HCT116 (cell line): ENCODE measurements at regions not wholly inside any gene's neighbourhood (a gene's known extent, or its start where the extent isn't known, plus 50 kb on each side); places are given as distances from the start of the nearest gene placed in this dataset.

Source experiments
- ATAC-seq: fragments of 200-7000 bp; cut with Tn5 transposase; 2 replicates; pipeline ENCODE4 v1.9.1; 2020; ENCODE audit warnings: mild to moderate bottlenecking, moderate library complexity
- BruUV-seq: library from RNA; stranded (reverse); fragments of 400-500 nt; replicated peaks from 2 replicates; lab custom pipeline; 2021; lab: Mats Ljungman, UMichigan
- CTCF ChIA-PET: fragments of 300-600 bp; sonication (Branson Sonifier 250); formaldehyde crosslinking; loops from one replicate; lab custom pipeline; 2021; ENCODE audit warnings: antibody characterized with exemption; lab: Charles Lee
- POLR2A ChIA-PET: fragments of 300-600, 350-600 bp; sonication (Branson Sonifier 250); formaldehyde crosslinking; loops from one replicate; lab custom pipeline; 2021; ENCODE audit warnings: antibody characterized with exemption; lab: Charles Lee
- RAD21 ChIA-PET, 2 experiments: fragments of 300-600 bp; sonication (Branson Sonifier 250); formaldehyde crosslinking; loops; one replicate each; lab custom pipeline; 2023; ENCODE audit warnings: low total read pairs in 2 of 2; ENCODE audit not compliant: uncharacterized antibody in 2 of 2, unreplicated experiment in 2 of 2, low non-redundant PET in 1 of 2; lab: Charles Lee
- DNase-seq: peaks from one replicate; pipeline ENCODE4 v3.0.0-alpha.2; 2010; ENCODE audit warnings: low read depth, low spot score
- H2AFZ ChIP-seq: fragments of 200-600 bp; shearing (Covaris generic), sonication (generic); 2 replicates; pipeline ENCODE4 v1.6.1; 2017; ENCODE audit warnings: low read depth, mixed run types, mixed read lengths, antibody characterized with exemption, low read length; ENCODE audit not compliant: poor library complexity, severe bottlenecking
- H3K27ac ChIP-seq: 2 replicates; pipeline ENCODE4 v1.5.1; 2012; ENCODE audit warnings: low read depth, low read length
- H3K27me3 ChIP-seq: fragments of 200-600 bp; sonication (generic); 2 replicates; pipeline ENCODE4 v1.6.1; 2016; ENCODE audit warnings: mixed run types, low read length, mixed read lengths; ENCODE audit not compliant: insufficient read depth
- H3K36me3 ChIP-seq, 2 experiments: fragments of 200-500 bp in 1 of 2; fragments of 200-600 bp in 1 of 2; sonication (Bioruptor generic) in 1 of 2; sonication (generic) in 1 of 2; 2 replicates each; pipeline versions ENCODE4 v1.5.1 to v1.6.1; 2014 to 2016; ENCODE audit warnings: low read length in 2 of 2, inconsistent platforms in 1 of 2, mixed read lengths in 1 of 2, mixed run types in 1 of 2; ENCODE audit not compliant: insufficient read depth in 2 of 2, control insufficient read depth in 1 of 2
- H3K4me1 ChIP-seq, 2 experiments: fragments of 200-600 bp in 1 of 2; sonication (generic) in 1 of 2; 2 replicates each; pipeline versions ENCODE4 v1.5.1 to v1.6.1; 2012 to 2017; ENCODE audit warnings: low read length in 2 of 2, inconsistent platforms in 1 of 2, mild to moderate bottlenecking in 1 of 2, mixed read lengths in 1 of 2, mixed run types in 1 of 2, moderate library complexity in 1 of 2; ENCODE audit not compliant: insufficient read depth in 2 of 2, control insufficient read depth in 1 of 2
- H3K4me2 ChIP-seq: fragments of 200-600 bp; sonication (generic); 2 replicates; pipeline ENCODE4 v1.6.1; 2017; ENCODE audit warnings: mixed run types, low read length, mixed read lengths
- H3K4me3 ChIP-seq, 2 experiments: fragments of 200-600 bp in 1 of 2; sonication (generic) in 1 of 2; replicated peaks in 1 of 2; 2 replicates each; pipeline ENCODE4 v1.5.1; 2011 to 2016; ENCODE audit warnings: low read length in 2 of 2, control low read depth in 1 of 2, low read depth in 1 of 2, mild to moderate bottlenecking in 1 of 2, mixed read lengths in 1 of 2, mixed run types in 1 of 2
- H3K79me2 ChIP-seq: fragments of 200-600 bp; sonication (generic); 2 replicates; pipeline ENCODE4 v1.6.1; 2017; ENCODE audit warnings: mild to moderate bottlenecking, mixed run types, low read length, moderate library complexity, mixed read lengths; ENCODE audit not compliant: insufficient read depth
- H3K9ac ChIP-seq: fragments of 200-600 bp; sonication (generic); 2 replicates; pipeline ENCODE4 v1.6.1; 2016; ENCODE audit warnings: low read length, mixed read lengths
- H3K9me2 ChIP-seq: fragments of 200-600 bp; sonication (generic), shearing (Covaris generic); 2 replicates; pipeline ENCODE4 v1.6.1; 2017; ENCODE audit warnings: mixed run types, mild to moderate bottlenecking, moderate library complexity; ENCODE audit not compliant: insufficient read depth
- H3K9me3 ChIP-seq, 2 experiments: fragments of 200-500 bp in 1 of 2; fragments of 200-600 bp in 1 of 2; sonication (Bioruptor generic) in 1 of 2; sonication (generic) in 1 of 2; 2 replicates each; pipeline ENCODE4 v1.6.1; 2014 to 2017; ENCODE audit warnings: low read length in 2 of 2, mixed read lengths in 2 of 2, inconsistent platforms in 1 of 2, low read depth in 1 of 2, mild to moderate bottlenecking in 1 of 2, mixed run types in 1 of 2, moderate library complexity in 1 of 2; ENCODE audit not compliant: control insufficient read depth in 1 of 2, insufficient read depth in 1 of 2
- H4K20me1 ChIP-seq: fragments of 200-600 bp; sonication (generic), shearing (Covaris generic); 2 replicates; pipeline ENCODE4 v1.6.1; 2017; ENCODE audit warnings: mixed run types, mild to moderate bottlenecking, moderate library complexity; ENCODE audit not compliant: insufficient read depth
- CBX3 ChIP-seq: IDR thresholded peaks from 2 replicates; pipeline ENCODE4 v1.6.1; 2012; ENCODE audit warnings: low read depth
- CEBPB ChIP-seq: IDR thresholded peaks from 2 replicates; pipeline ENCODE4 v1.6.1; 2012; ENCODE audit warnings: low read depth
- ELF1 ChIP-seq: IDR thresholded peaks from 2 replicates; pipeline ENCODE4 v1.6.1; 2012; ENCODE audit warnings: low read depth, borderline replicate concordance
- EZH2 ChIP-seq: fragments of 200-600 bp; sonication (generic); IDR thresholded peaks from 2 replicates; pipeline ENCODE4 v1.6.1; 2017; ENCODE audit warnings: antibody characterized with exemption, mixed run types
- FOSL1 ChIP-seq: IDR thresholded peaks from 2 replicates; pipeline ENCODE4 v1.6.1; 2012; ENCODE audit warnings: low read depth
- JUND ChIP-seq: IDR thresholded peaks from 2 replicates; pipeline ENCODE4 v1.6.1; 2012
- POLR2A ChIP-seq: IDR thresholded peaks from 2 replicates; pipeline ENCODE4 v1.7.0; 2011; ENCODE audit warnings: borderline replicate concordance; ENCODE audit not compliant: insufficient read depth, insufficient read length; ENCODE audit errors: extremely low read depth
- SIN3A ChIP-seq: IDR thresholded peaks from 2 replicates; pipeline ENCODE4 v1.6.1; 2012; ENCODE audit warnings: low read depth
- SRF ChIP-seq: IDR thresholded peaks from 2 replicates; pipeline ENCODE4 v1.6.1; 2012; ENCODE audit warnings: low read depth
- YY1 ChIP-seq: IDR thresholded peaks from 2 replicates; pipeline ENCODE4 v1.6.1; 2011; ENCODE audit warnings: low read length, low read depth, moderate library complexity, mild to moderate bottlenecking; ENCODE audit not compliant: insufficient replicate concordance; ENCODE audit errors: extremely low read depth
- intact Hi-C: fragments of 100-400 bp; cut with micrococcal nuclease; formaldehyde crosslinking; loops from 2 replicates; pipeline ENCODE4 v1.10.0; 2022
- TF ChIP-seq, protein P1 (sequence below): IDR thresholded peaks from 2 replicates; pipeline ENCODE4 v1.6.1; 2011; ENCODE audit warnings: mild to moderate bottlenecking, low read length, moderate library complexity; ENCODE audit not compliant: insufficient replicate concordance; ENCODE audit errors: extremely low read depth
- TF ChIP-seq, protein P2 (sequence below): IDR thresholded peaks from 2 replicates; pipeline ENCODE4 v1.6.1; 2012; ENCODE audit warnings: low read depth
- TF ChIP-seq, protein P3 (sequence below): IDR thresholded peaks from 2 replicates; pipeline ENCODE4 v1.6.1; 2012
- TF ChIP-seq, protein P4 (sequence below), 3 experiments: fragments of 200-600 bp in 1 of 3; sonication (generic) in 1 of 3; IDR thresholded peaks in 2 of 3; conservative IDR thresholded peaks in 1 of 3; 2 replicates each; pipeline ENCODE4 v1.5.1; 2012 to 2017; ENCODE audit warnings: low read depth in 2 of 3, low read length in 2 of 3, antibody characterized with exemption in 1 of 3, borderline replicate concordance in 1 of 3, control low read depth in 1 of 3, mild to moderate bottlenecking in 1 of 3, mixed read lengths in 1 of 3, mixed run types in 1 of 3, moderate library complexity in 1 of 3; ENCODE audit not compliant: insufficient read depth in 1 of 3

DNA sequence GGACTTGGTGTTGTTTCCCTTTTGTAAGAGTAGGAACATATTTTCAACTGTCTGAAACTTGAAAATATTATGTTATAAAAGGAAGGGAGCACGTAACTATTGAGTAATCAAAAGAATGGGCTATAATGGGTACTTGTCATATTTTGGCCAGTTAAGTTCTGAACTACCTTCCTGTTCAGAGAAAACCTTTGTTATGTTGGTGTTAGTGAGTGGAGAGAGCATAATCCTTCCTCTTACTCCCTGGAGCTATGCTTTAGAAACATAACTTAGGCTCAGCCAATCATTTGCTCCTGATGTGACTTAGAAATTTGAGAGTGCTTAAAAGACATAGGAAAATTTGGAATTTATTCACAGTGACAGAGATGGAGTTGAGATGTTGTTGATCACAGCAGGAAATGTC lies 482.5 kb upstream of the SPRY2 start:
- Histone ChIP-seq H2AFZ (no peak overlapping the region), H3K4me2 (no peak overlapping the region), H3K36me3 (no peaks in the 10 kb centered on the region), H3K4me1 (no peaks in the 10 kb centered on the region), H3K27ac (no peak overlapping the region), H3K79me2 (no peaks in the 10 kb centered on the region), H3K4me3 (no peak overlapping the region), H3K27me3 (no peaks in the 10 kb centered on the region), H3K9me2 (no peaks in the 10 kb centered on the region), H4K20me1 (no peaks in the 10 kb centered on the region), H3K9ac (no peak overlapping the region), H3K9me3 (peaks cover 4 to 6% of the 10 kb centered on the region in 2 experiments; a peak in 2 of 4 replicates)
- intact Hi-C loops: no loop called here
- POLR2A ChIA-PET: no interaction called here
- TF ChIP-seq YY1 (no peak), CBX3 (no peak), SRF (no peak), CEBPB (no peak), EZH2 (no peak), SIN3A (no peak), ELF1 (no peak), JUND (no peak), POLR2A (no peak), FOSL1 (no peak)
- TF ChIP-seq, protein P1, sequence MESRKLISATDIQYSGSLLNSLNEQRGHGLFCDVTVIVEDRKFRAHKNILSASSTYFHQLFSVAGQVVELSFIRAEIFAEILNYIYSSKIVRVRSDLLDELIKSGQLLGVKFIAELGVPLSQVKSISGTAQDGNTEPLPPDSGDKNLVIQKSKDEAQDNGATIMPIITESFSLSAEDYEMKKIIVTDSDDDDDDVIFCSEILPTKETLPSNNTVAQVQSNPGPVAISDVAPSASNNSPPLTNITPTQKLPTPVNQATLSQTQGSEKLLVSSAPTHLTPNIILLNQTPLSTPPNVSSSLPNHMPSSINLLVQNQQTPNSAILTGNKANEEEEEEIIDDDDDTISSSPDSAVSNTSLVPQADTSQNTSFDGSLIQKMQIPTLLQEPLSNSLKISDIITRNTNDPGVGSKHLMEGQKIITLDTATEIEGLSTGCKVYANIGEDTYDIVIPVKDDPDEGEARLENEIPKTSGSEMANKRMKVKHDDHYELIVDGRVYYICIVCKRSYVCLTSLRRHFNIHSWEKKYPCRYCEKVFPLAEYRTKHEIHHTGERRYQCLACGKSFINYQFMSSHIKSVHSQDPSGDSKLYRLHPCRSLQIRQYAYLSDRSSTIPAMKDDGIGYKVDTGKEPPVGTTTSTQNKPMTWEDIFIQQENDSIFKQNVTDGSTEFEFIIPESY: no peak
- TF ChIP-seq, protein P2, sequence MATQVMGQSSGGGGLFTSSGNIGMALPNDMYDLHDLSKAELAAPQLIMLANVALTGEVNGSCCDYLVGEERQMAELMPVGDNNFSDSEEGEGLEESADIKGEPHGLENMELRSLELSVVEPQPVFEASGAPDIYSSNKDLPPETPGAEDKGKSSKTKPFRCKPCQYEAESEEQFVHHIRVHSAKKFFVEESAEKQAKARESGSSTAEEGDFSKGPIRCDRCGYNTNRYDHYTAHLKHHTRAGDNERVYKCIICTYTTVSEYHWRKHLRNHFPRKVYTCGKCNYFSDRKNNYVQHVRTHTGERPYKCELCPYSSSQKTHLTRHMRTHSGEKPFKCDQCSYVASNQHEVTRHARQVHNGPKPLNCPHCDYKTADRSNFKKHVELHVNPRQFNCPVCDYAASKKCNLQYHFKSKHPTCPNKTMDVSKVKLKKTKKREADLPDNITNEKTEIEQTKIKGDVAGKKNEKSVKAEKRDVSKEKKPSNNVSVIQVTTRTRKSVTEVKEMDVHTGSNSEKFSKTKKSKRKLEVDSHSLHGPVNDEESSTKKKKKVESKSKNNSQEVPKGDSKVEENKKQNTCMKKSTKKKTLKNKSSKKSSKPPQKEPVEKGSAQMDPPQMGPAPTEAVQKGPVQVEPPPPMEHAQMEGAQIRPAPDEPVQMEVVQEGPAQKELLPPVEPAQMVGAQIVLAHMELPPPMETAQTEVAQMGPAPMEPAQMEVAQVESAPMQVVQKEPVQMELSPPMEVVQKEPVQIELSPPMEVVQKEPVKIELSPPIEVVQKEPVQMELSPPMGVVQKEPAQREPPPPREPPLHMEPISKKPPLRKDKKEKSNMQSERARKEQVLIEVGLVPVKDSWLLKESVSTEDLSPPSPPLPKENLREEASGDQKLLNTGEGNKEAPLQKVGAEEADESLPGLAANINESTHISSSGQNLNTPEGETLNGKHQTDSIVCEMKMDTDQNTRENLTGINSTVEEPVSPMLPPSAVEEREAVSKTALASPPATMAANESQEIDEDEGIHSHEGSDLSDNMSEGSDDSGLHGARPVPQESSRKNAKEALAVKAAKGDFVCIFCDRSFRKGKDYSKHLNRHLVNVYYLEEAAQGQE: no peak
- TF ChIP-seq, protein P3, sequence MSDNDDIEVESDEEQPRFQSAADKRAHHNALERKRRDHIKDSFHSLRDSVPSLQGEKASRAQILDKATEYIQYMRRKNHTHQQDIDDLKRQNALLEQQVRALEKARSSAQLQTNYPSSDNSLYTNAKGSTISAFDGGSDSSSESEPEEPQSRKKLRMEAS: no peak
- TF ChIP-seq, protein P4, sequence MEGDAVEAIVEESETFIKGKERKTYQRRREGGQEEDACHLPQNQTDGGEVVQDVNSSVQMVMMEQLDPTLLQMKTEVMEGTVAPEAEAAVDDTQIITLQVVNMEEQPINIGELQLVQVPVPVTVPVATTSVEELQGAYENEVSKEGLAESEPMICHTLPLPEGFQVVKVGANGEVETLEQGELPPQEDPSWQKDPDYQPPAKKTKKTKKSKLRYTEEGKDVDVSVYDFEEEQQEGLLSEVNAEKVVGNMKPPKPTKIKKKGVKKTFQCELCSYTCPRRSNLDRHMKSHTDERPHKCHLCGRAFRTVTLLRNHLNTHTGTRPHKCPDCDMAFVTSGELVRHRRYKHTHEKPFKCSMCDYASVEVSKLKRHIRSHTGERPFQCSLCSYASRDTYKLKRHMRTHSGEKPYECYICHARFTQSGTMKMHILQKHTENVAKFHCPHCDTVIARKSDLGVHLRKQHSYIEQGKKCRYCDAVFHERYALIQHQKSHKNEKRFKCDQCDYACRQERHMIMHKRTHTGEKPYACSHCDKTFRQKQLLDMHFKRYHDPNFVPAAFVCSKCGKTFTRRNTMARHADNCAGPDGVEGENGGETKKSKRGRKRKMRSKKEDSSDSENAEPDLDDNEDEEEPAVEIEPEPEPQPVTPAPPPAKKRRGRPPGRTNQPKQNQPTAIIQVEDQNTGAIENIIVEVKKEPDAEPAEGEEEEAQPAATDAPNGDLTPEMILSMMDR (IDR thresholded peaks at IDR 0.05 in 2 of 3, conservative IDR thresholded peaks at IDR 0.05 in 1 of 3; ENCODE audit: borderline replicate concordance in 1 of 3, insufficient read depth in 1 of 3, low read depth in 2 of 3, low read length in 2 of 3): no peak
- BruUV-seq: no TSS peak
- CTCF ChIA-PET: no interaction called here
- no peak for ATAC-seq
- DNase-seq: no peak
- RAD21 ChIA-PET: no interaction called here
